Thyroid gland (tissue), 4 donors: ENCODE measurements at regions not wholly inside any gene's neighbourhood (a gene's known extent, or its start where the extent isn't known, plus 50 kb on each side); places are given as distances from the start of the nearest gene placed in this dataset.

Experiments
- CTCF ChIP-seq, 6 experiments: fragments of 200-600 bp in 3 of 6; fragments of 450-650 bp in 3 of 6; sonication (generic) in 3 of 6; IDR thresholded peaks; one replicate each; pipeline ENCODE4 v1.5.1; 2016 to 2019; ENCODE audit warnings: antibody characterized with exemption in 6 of 6, mild to moderate bottlenecking in 2 of 6, inconsistent platforms in 1 of 6, moderate library complexity in 1 of 6
- POLR2A ChIP-seq, 2 donors: fragments of 450-650 bp; IDR thresholded peaks; one replicate each; pipeline ENCODE4 v1.6.1; 2017; ENCODE audit warnings: antibody characterized with exemption in 2 of 2, mild to moderate bottlenecking in 2 of 2, moderate library complexity in 1 of 2

GRCh38 chr16:5905935-5906334 is 808.3 kb upstream of the EEF2KMT start:
- TF ChIP-seq CTCF (IDR thresholded peaks at IDR 0.05), result no peak
- no peak for TF ChIP-seq POLR2A (IDR thresholded peaks at IDR 0.05)
